ENCODE measurements at regions not wholly inside any gene's neighbourhood (a gene's known extent, or its start where the extent isn't known, plus 50 kb on each side); places are given as distances from the start of the nearest gene placed in this dataset.

DNA sequence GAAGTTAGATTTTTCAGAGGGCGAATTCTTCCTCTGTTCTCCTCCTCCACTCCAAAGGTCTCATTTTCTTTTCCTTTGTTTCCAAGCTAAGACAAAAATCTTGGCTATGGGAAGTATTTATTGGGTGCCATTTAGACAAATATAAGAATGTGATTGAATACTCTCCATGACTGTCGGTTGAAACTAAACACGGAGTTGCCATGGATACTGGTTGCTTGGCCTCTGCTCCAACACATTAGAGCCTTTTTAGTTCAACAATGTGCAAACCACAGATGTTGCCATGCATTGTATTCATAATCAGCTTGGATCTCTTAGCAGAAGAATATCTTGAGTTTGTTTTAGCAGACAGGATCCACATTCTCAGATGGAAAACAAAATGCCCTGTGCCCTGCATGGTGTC lies 366.5 kb upstream of the LCORL start:
- Histone ChIP-seq H3K4me3 (no peak overlapping the region), H3K9me3 (no peaks in the 10 kb centered on the region), H3K36me3 (replicated peaks) (no peaks in the 10 kb centered on the region), H3K27me3 (ENCODE audit: low read depth) (no peaks in the 10 kb centered on the region), H3K4me1 (no peaks in the 10 kb centered on the region)
- no peak for DNase-seq (ENCODE audit: low spot score in 2 of 2)
- in situ Hi-C loops (cut with MboI; ENCODE audit: low sequenced_read_pairs) = no loop called here

- H3K27me3 ChIP-seq (ENCODE audit: low read depth) = no peaks in the 10 kb centered on the region
- no peaks in the 10 kb centered on the region for H3K36me3 ChIP-seq (replicated peaks)
- no peaks in the 10 kb centered on the region for H3K9me3 ChIP-seq
- DNase-seq (ENCODE audit: low spot score in 2 of 2) = no peak
- H3K4me1 ChIP-seq = no peaks in the 10 kb centered on the region
- in situ Hi-C loops (cut with MboI; ENCODE audit: low sequenced_read_pairs) = no loop called here
- H3K4me3 ChIP-seq = no peak overlapping the region
These were observed 359.6 kb upstream of the LCORL start for GRCh38 chr4:18381186-18381585.

- Histone ChIP-seq H3K27me3 (ENCODE audit: low read depth) (no peaks in the 10 kb centered on the region), H3K9me3 (no peaks in the 10 kb centered on the region), H3K4me3 (no peak overlapping the region), H3K4me1 (no peaks in the 10 kb centered on the region), H3K36me3 (replicated peaks) (no peaks in the 10 kb centered on the region)
- in situ Hi-C loops (cut with MboI; ENCODE audit: low sequenced_read_pairs) = no loop called here
- no peak for DNase-seq (ENCODE audit: low spot score in 2 of 2)
These were observed 348.0 kb upstream of the LCORL start for GRCh38 chr4:18369561-18369960.

DNA sequence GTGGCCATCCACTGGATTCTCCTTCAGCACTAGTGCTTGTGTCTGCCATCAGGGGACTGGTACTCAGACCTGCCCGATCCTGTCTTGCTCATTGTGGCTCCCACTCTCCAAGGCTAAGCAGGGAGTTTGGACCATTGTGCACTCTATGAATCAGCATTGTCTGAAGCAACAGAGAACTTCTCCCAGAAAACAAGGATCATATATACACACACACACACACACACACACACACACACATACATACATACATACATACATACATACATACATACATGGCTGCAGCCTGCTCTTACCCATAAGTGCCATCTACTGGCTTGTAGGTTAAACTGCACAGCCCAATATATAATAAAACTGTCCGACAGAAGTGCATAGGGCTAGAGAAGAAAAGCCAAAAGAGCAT lies 345.3 kb upstream of the LCORL start:
- H3K4me1 ChIP-seq = no peaks in the 10 kb centered on the region
- H3K4me3 ChIP-seq = no peak overlapping the region
- in situ Hi-C loops (cut with MboI; ENCODE audit: low sequenced_read_pairs) = no loop called here
- no peaks in the 10 kb centered on the region for H3K27me3 ChIP-seq (ENCODE audit: low read depth)
- peak in 1 of 2 experiments; percentile 8 for DNase-seq (ENCODE audit: low spot score in 2 of 2)
- no peaks in the 10 kb centered on the region for H3K9me3 ChIP-seq
- no peaks in the 10 kb centered on the region for H3K36me3 ChIP-seq (replicated peaks)

DNA sequence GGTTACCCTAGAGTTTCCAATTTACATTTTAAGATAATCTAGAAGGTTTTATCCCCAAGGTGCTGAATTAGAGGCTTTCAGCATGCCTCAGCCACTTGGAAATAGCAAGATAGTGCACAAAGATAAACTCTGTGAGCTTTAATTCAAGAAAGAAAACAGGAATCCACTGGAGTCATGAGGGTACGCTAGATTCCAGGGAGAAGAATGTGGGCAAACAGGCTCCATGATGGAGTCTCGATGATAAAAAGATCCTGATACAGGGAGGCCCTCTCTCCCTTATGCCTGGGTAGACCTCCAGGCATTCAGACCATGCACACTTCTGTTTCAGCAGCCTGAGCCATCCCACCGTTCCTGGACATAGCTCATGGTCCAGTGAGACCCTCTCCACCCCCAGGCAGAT lies 344.6 kb upstream of the LCORL start:
- in situ Hi-C loops (cut with MboI; ENCODE audit: low sequenced_read_pairs) = no loop called here
- H3K9me3 ChIP-seq = no peaks in the 10 kb centered on the region
- H3K4me1 ChIP-seq = no peaks in the 10 kb centered on the region
- no peak overlapping the region for H3K4me3 ChIP-seq
- H3K27me3 ChIP-seq (ENCODE audit: low read depth) = no peaks in the 10 kb centered on the region
- no peaks in the 10 kb centered on the region for H3K36me3 ChIP-seq (replicated peaks)
- DNase-seq (ENCODE audit: low spot score in 2 of 2) = no peak

- H3K4me1 ChIP-seq = no peaks in the 10 kb centered on the region
- no peaks in the 10 kb centered on the region for H3K9me3 ChIP-seq
- no peak for DNase-seq (ENCODE audit: low spot score in 2 of 2)
- H3K4me3 ChIP-seq = no peak overlapping the region
- no peaks in the 10 kb centered on the region for H3K27me3 ChIP-seq (ENCODE audit: low read depth)
- H3K36me3 ChIP-seq (replicated peaks) = no peaks in the 10 kb centered on the region
- in situ Hi-C loops (cut with MboI; ENCODE audit: low sequenced_read_pairs) = no loop called here
These were observed 322.0 kb upstream of the LCORL start for GRCh38 chr4:18343581-18343980.

- Histone ChIP-seq H3K4me1 (no peaks in the 10 kb centered on the region), H3K4me3 (no peak overlapping the region), H3K36me3 (replicated peaks) (no peaks in the 10 kb centered on the region), H3K9me3 (no peaks in the 10 kb centered on the region), H3K27me3 (ENCODE audit: low read depth) (no peaks in the 10 kb centered on the region)
- in situ Hi-C loops (cut with MboI; ENCODE audit: low sequenced_read_pairs) = no loop called here
- DNase-seq (ENCODE audit: low spot score in 2 of 2) = no peak
These were observed 321.3 kb upstream of the LCORL start for GRCh38 chr4:18342847-18343246.

GRCh38 chr4:18321956-18322530 lies 300.5 kb upstream of the LCORL start:
- no peaks in the 10 kb centered on the region for H3K4me1 ChIP-seq
- no peaks in the 10 kb centered on the region for H3K36me3 ChIP-seq (replicated peaks)
- H3K27me3 ChIP-seq (ENCODE audit: low read depth) = no peaks in the 10 kb centered on the region
- in situ Hi-C loops (cut with MboI; ENCODE audit: low sequenced_read_pairs) = no loop called here
- DNase-seq (ENCODE audit: low spot score in 2 of 2) = no peak
- no peaks in the 10 kb centered on the region for H3K9me3 ChIP-seq
- no peak overlapping the region for H3K4me3 ChIP-seq

DNA sequence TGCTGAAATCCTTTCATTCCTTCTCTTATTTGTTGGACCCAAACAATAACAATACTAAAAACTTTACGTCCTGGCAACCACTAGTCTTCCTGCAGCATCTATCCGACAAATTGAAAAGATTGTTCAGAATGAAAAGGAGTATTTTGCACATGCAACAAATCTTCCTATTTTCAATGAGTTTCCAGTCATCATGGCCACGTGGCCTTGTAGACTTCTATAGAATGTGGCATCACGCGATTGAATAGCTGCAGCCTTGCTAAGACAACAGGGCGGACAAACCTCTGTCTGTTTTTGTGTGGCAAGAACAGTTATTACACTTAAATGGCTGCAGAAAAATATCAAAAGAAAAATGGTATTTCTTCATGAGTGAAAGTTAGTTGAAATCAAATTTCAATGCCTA lies 297.9 kb upstream of the LCORL start:
- Histone ChIP-seq H3K27me3 (ENCODE audit: low read depth) (no peaks in the 10 kb centered on the region), H3K36me3 (replicated peaks) (no peaks in the 10 kb centered on the region), H3K4me3 (no peak overlapping the region), H3K9me3 (no peaks in the 10 kb centered on the region), H3K4me1 (no peaks in the 10 kb centered on the region)
- in situ Hi-C loops (cut with MboI; ENCODE audit: low sequenced_read_pairs) = no loop called here
- DNase-seq (ENCODE audit: low spot score in 2 of 2) = no peak

DNA sequence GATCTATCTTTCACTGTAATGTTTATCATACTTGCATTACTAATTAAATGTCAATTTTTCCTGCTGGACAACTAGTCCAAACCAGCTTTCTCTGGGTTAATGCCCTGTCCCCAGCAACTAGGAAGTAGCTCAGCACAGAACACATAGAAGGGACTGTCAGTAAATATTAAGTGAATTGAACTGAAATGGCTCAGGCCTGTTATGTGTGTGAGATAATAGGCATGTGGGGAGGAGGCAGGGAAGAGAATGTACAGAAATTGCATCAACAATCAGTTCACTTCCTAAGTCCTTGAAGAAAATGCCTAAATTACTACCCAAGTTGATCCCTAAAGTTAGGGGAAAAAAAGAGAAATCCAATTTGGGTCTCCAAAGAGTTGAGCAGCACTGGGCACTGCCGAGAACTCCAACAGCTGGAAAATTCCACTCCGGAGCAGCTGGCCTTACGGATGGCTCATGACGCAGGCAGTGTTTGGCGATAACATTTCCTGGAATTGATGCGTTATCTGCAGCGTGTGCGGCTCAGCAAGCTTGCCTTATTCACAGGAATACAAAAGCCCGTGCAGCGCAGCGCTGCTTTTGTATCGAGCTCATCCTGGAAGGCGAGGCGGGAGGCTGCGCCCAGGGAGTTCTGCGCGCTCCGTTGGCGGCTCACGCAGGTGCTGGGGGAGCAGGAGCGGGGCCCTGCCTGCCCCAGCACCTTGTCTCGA lies 297.3 kb upstream of the LCORL start:
- H3K4me3 ChIP-seq = no peak overlapping the region
- in situ Hi-C loops (cut with MboI; ENCODE audit: low sequenced_read_pairs) = no loop called here
- no peaks in the 10 kb centered on the region for H3K36me3 ChIP-seq (replicated peaks)
- H3K9me3 ChIP-seq = no peaks in the 10 kb centered on the region
- no peak for DNase-seq (ENCODE audit: low spot score in 2 of 2)
- no peaks in the 10 kb centered on the region for H3K27me3 ChIP-seq (ENCODE audit: low read depth)
- H3K4me1 ChIP-seq = no peaks in the 10 kb centered on the region

DNA sequence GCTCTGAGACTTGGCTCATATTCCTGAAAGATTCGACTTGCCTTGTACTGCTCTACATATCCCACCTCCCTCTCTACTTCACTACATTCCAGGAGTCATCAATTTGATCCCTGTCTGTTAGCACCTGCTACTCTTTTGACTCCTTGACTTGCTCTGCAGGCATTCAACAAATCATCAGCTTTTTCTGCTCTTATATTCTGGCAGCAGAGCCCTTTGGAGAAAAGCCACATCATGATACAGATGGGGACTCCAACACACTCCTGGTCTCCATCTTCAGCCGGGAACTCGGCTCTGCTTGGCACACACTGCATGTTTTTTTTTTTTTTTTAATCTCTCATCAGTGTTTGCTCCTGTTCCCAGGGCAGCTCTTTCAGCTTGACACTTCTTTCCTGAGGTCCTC lies 293.2 kb upstream of the LCORL start:
- Histone ChIP-seq H3K4me3 (no peak overlapping the region), H3K9me3 (no peaks in the 10 kb centered on the region), H3K4me1 (no peaks in the 10 kb centered on the region), H3K27me3 (ENCODE audit: low read depth) (no peaks in the 10 kb centered on the region), H3K36me3 (replicated peaks) (no peaks in the 10 kb centered on the region)
- in situ Hi-C loops (cut with MboI; ENCODE audit: low sequenced_read_pairs) = no loop called here
- no peak for DNase-seq (ENCODE audit: low spot score in 2 of 2)

DNA sequence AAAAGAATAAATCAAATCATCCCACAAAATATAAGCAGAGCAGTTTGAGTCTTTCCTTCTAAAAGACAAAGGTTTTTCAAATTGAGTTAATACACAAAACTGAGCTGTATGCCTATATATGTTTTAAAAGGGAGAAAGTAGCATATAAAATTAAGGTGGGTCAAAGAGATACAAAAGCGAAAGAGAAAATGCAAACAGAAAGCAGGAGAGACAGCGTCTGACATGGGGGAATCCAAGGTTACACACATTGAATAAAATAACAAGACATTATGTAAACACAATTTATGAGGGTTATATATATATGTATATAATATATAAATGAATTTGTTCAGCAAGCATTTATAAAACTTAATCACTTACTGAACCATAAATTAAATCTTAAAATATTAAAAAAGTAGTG lies 276.1 kb upstream of the LCORL start:
- Histone ChIP-seq H3K4me3 (no peak overlapping the region), H3K36me3 (replicated peaks) (no peaks in the 10 kb centered on the region), H3K4me1 (no peaks in the 10 kb centered on the region), H3K27me3 (ENCODE audit: low read depth) (no peaks in the 10 kb centered on the region), H3K9me3 (no peaks in the 10 kb centered on the region)
- DNase-seq (ENCODE audit: low spot score in 2 of 2) = no peak
- in situ Hi-C loops (cut with MboI; ENCODE audit: low sequenced_read_pairs) = no loop called here

GRCh38 chr4:18296411-18296810 lies 274.9 kb upstream of the LCORL start:
- no peak overlapping the region for H3K4me3 ChIP-seq
- no peaks in the 10 kb centered on the region for H3K9me3 ChIP-seq
- no peaks in the 10 kb centered on the region for H3K27me3 ChIP-seq (ENCODE audit: low read depth)
- in situ Hi-C loops (cut with MboI; ENCODE audit: low sequenced_read_pairs) = no loop called here
- no peak for DNase-seq (ENCODE audit: low spot score in 2 of 2)
- H3K4me1 ChIP-seq = no peaks in the 10 kb centered on the region
- H3K36me3 ChIP-seq (replicated peaks) = no peaks in the 10 kb centered on the region

DNA sequence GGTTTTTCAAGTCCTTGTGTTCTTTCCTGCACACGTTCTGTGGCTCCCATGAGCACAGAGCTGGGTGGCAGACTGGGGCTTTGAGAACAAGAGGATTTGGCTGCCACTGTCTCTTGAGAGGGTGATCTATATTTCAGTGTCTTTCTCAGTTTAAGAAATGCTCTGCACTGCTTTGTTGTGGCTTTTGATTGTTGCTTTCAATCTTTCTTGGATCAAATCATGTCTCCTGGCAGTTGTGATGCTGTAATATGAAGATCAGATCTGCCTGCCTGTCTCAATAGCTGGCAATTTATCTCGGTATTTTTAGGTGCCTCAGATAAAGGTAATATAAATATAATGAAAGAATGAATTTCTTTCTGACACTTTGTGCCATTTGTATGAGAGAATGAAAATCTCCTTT lies 273.3 kb upstream of the LCORL start:
- Histone ChIP-seq H3K9me3 (no peaks in the 10 kb centered on the region), H3K36me3 (replicated peaks) (no peaks in the 10 kb centered on the region), H3K4me1 (no peaks in the 10 kb centered on the region), H3K4me3 (no peak overlapping the region), H3K27me3 (ENCODE audit: low read depth) (no peaks in the 10 kb centered on the region)
- no peak for DNase-seq (ENCODE audit: low spot score in 2 of 2)
- in situ Hi-C loops (cut with MboI; ENCODE audit: low sequenced_read_pairs) = no loop called here

DNA sequence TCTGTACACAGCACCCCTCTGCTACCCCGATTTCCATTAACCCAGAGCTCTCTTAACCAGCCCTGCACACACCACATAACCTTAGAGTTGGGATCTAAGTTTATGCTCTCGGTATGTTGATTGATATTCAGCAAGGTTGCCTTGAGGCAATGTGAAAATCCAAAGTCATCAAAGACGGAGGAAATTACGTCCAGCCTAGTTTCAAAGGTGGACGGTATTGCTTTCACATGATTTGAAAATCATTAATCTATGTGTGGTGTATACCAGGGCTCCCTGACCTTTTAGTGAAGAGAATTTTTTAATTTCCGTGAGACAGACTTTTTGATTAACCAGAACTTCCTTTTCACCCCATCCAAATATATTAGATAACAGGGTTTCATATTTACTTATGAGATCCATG lies 272.5 kb upstream of the LCORL start:
- in situ Hi-C loops (cut with MboI; ENCODE audit: low sequenced_read_pairs) = no loop called here
- no peak overlapping the region for H3K4me3 ChIP-seq
- no peaks in the 10 kb centered on the region for H3K27me3 ChIP-seq (ENCODE audit: low read depth)
- H3K4me1 ChIP-seq = no peaks in the 10 kb centered on the region
- no peak for DNase-seq (ENCODE audit: low spot score in 2 of 2)
- no peaks in the 10 kb centered on the region for H3K36me3 ChIP-seq (replicated peaks)
- no peaks in the 10 kb centered on the region for H3K9me3 ChIP-seq
